ENCODE measurements at regions not wholly inside any gene's neighbourhood (a gene's known extent, or its start where the extent isn't known, plus 50 kb on each side); places are given as distances from the start of the nearest gene placed in this dataset.
A peak's percentile ranks its signal among the peaks of the same experiment; 100 is the strongest.

- Mint-ChIP-seq H3K27me3 (ENCODE audit: low read depth) (no peaks in the 10 kb centered on the region), H3K27ac (no peak overlapping the region), H3K4me3 (no peak overlapping the region), H3K9me3 (peaks cover 2% of the 10 kb centered on the region), H3K36me3 (no peaks in the 10 kb centered on the region), H3K4me1 (peaks cover 13% of the 10 kb centered on the region)
- no peak for DNase-seq (ENCODE audit: low spot score in 2 of 2, unreplicated experiment in 2 of 2)
- TF ChIP-seq, protein P1, sequence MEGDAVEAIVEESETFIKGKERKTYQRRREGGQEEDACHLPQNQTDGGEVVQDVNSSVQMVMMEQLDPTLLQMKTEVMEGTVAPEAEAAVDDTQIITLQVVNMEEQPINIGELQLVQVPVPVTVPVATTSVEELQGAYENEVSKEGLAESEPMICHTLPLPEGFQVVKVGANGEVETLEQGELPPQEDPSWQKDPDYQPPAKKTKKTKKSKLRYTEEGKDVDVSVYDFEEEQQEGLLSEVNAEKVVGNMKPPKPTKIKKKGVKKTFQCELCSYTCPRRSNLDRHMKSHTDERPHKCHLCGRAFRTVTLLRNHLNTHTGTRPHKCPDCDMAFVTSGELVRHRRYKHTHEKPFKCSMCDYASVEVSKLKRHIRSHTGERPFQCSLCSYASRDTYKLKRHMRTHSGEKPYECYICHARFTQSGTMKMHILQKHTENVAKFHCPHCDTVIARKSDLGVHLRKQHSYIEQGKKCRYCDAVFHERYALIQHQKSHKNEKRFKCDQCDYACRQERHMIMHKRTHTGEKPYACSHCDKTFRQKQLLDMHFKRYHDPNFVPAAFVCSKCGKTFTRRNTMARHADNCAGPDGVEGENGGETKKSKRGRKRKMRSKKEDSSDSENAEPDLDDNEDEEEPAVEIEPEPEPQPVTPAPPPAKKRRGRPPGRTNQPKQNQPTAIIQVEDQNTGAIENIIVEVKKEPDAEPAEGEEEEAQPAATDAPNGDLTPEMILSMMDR (IDR thresholded peaks at IDR 0.05; ENCODE audit: unreplicated experiment): no peak
Observed at GRCh38 chr5:15004506-15004905, 132.9 kb upstream of the ANKH start.

DNA sequence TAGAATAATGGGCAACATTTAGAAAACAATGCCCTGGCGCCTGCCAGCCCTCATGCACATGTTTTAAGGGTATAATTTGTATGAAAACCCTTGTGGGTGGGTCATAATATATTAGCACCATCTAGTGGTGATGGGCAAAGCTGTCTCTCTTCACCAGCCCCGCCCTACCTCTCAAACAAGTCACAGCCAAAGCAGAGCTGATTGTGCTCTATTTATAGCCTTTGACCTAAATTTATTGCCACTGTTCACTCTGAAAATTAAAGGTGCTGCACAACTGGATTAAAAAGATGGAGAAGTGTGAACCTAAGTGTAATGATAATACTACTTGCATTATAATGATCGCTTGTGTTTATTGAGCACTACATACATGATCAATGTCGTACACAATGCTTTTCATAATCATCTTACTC, 131.9 kb upstream of the ANKH start:
- H3K4me1 Mint-ChIP-seq: peaks cover 4% of the 10 kb centered on the region
- TF ChIP-seq, protein P1 (IDR thresholded peaks at IDR 0.05; ENCODE audit: unreplicated experiment): peak; percentile 81
- no peak overlapping the region for H3K4me3 Mint-ChIP-seq
- H3K27me3 Mint-ChIP-seq (ENCODE audit: low read depth): no peaks in the 10 kb centered on the region
- H3K36me3 Mint-ChIP-seq: no peaks in the 10 kb centered on the region
- no peak for DNase-seq (ENCODE audit: low spot score in 2 of 2, unreplicated experiment in 2 of 2)
- no peak overlapping the region for H3K27ac Mint-ChIP-seq
- H3K9me3 Mint-ChIP-seq: peaks cover 10% of the 10 kb centered on the region

- H3K4me3 Mint-ChIP-seq: no peak overlapping the region
- peaks cover 2% of the 10 kb centered on the region for H3K36me3 Mint-ChIP-seq
- H3K4me1 Mint-ChIP-seq: no peaks in the 10 kb centered on the region
- no peak for DNase-seq (ENCODE audit: low spot score in 2 of 2, unreplicated experiment in 2 of 2)
- H3K27ac Mint-ChIP-seq: no peak overlapping the region
- H3K27me3 Mint-ChIP-seq (ENCODE audit: low read depth): no peaks in the 10 kb centered on the region
- TF ChIP-seq, protein P1 (IDR thresholded peaks at IDR 0.05; ENCODE audit: unreplicated experiment): no peak
- peaks cover 17% of the 10 kb centered on the region for H3K9me3 Mint-ChIP-seq
Observed at GRCh38 chr5:15002791-15003190, 131.2 kb upstream of the ANKH start.

GRCh38 chr5:15002173-15002572, 130.6 kb upstream of the ANKH start:
- no peak overlapping the region for H3K4me3 Mint-ChIP-seq
- H3K9me3 Mint-ChIP-seq: peaks cover 22% of the 10 kb centered on the region
- no peaks in the 10 kb centered on the region for H3K27me3 Mint-ChIP-seq (ENCODE audit: low read depth)
- DNase-seq (ENCODE audit: low spot score in 2 of 2, unreplicated experiment in 2 of 2): no peak
- H3K4me1 Mint-ChIP-seq: no peaks in the 10 kb centered on the region
- H3K36me3 Mint-ChIP-seq: peaks cover 2% of the 10 kb centered on the region
- TF ChIP-seq, protein P1 (IDR thresholded peaks at IDR 0.05; ENCODE audit: unreplicated experiment): no peak
- no peak overlapping the region for H3K27ac Mint-ChIP-seq

DNA sequence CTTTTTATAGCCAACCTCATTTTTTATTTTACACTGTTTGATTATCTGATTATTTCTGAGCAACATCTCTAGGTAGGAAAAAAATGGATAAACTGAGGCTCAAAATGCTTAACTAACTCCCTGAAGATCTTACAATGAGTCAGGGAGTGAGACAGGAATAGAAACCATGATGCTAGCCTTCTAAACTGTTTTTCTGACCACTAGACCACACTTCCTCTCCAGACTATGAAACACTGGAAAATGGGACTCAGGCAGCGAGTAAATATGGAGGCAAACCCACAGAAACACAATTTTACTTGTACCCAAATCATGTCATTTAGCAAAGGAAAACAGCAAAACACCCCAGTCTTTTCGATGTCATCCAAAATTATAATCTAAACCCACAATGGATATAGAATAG, 129.9 kb upstream of the ANKH start:
- no peak for DNase-seq (ENCODE audit: low spot score in 2 of 2, unreplicated experiment in 2 of 2)
- peaks cover 22% of the 10 kb centered on the region for H3K9me3 Mint-ChIP-seq
- H3K27me3 Mint-ChIP-seq (ENCODE audit: low read depth): no peaks in the 10 kb centered on the region
- H3K36me3 Mint-ChIP-seq: peaks cover 2% of the 10 kb centered on the region
- no peak overlapping the region for H3K4me3 Mint-ChIP-seq
- no peak overlapping the region for H3K27ac Mint-ChIP-seq
- TF ChIP-seq, protein P1 (IDR thresholded peaks at IDR 0.05; ENCODE audit: unreplicated experiment): no peak
- no peaks in the 10 kb centered on the region for H3K4me1 Mint-ChIP-seq

- no peak overlapping the region for H3K4me3 Mint-ChIP-seq
- no peaks in the 10 kb centered on the region for H3K4me1 Mint-ChIP-seq
- no peak overlapping the region for H3K27ac Mint-ChIP-seq
- no peak for DNase-seq (ENCODE audit: low spot score in 2 of 2, unreplicated experiment in 2 of 2)
- TF ChIP-seq, protein P1 (IDR thresholded peaks at IDR 0.05; ENCODE audit: unreplicated experiment): no peak
- peaks cover 25% of the 10 kb centered on the region for H3K9me3 Mint-ChIP-seq
- no peaks in the 10 kb centered on the region for H3K27me3 Mint-ChIP-seq (ENCODE audit: low read depth)
- peaks cover 2% of the 10 kb centered on the region for H3K36me3 Mint-ChIP-seq
Observed at GRCh38 chr5:14998491-14998890, 126.9 kb upstream of the ANKH start.

All from mesothelial cell of epicardium (in vitro differentiated cells).